ENCODE measurements at regions not wholly inside any gene's neighbourhood (a gene's known extent, or its start where the extent isn't known, plus 50 kb on each side); places are given as distances from the start of the nearest gene placed in this dataset.

DNA sequence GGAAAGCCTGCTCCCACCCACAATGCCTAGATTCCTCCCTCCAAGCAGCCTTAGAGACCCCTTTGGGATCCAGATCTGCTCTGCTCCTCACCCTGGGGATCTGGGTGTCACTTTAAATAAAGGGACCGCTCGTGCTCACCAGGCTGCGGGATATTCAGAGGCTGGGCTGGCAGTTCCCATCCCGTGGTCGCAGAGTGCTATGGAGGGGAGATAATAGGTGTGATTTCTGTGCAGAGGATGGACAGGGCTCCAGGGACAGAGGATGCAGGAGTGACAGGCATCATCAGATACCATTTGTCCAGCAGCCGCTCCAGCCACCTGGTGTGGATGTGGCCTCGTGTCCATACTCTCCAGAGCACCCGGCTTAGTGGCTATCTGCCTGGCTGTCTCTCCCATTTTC lies 415.9 kb upstream of the SULF2 start:
- no peaks in the 10 kb centered on the region for H3K36me3 ChIP-seq
- peak in 1 of 2 experiments; percentile 39 for DNase-seq
- no peaks in the 10 kb centered on the region for H3K9me3 ChIP-seq (replicated peaks)
- no peak overlapping the region for H3K27ac ChIP-seq
- H3K4me1 ChIP-seq = peaks cover 65% of the 10 kb centered on the region
- H3K4me3 ChIP-seq = no peak overlapping the region
- peaks cover 7% of the 10 kb centered on the region for H3K27me3 ChIP-seq

- Histone ChIP-seq H3K27me3 (peaks cover 9% of the 10 kb centered on the region), H3K36me3 (no peaks in the 10 kb centered on the region), H3K9me3 (replicated peaks) (no peaks in the 10 kb centered on the region), H3K4me1 (peaks cover 57% of the 10 kb centered on the region), H3K27ac (no peak overlapping the region), H3K4me3 (no peak overlapping the region)
- DNase-seq = no peak
These were observed 413.7 kb upstream of the SULF2 start for GRCh38 chr20:48198929-48199451.

GRCh38 chr20:48197066-48197465 lies 411.8 kb upstream of the SULF2 start:
- Histone ChIP-seq H3K36me3 (no peaks in the 10 kb centered on the region), H3K27me3 (peaks cover 9% of the 10 kb centered on the region), H3K4me1 (peaks cover 39% of the 10 kb centered on the region), H3K9me3 (replicated peaks) (no peaks in the 10 kb centered on the region), H3K27ac (no peak overlapping the region), H3K4me3 (0 out of 2 replicates have a peak overlapping the region, but pooled peaks have one; percentile 3)
- peak in 1 of 2 experiments; percentile 63 for DNase-seq

DNA sequence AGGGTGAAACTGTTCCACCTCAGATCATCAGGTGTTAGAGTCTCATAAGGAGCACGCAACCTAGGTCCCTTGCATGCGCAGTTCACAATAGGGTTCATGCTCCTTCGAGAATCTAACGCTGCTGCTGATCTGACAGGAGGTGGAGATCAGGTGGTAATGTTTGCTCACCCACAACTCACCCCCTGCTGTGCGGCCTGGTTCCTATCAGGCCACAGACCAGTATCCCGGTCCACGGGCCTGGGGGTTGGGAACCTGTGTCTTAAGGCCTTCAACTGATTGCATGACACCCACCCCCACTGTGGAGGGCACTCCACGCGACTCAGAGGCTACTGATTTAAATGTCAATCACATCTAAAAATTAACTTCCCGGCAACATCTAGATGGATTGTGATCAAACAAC lies 411.2 kb upstream of the SULF2 start:
- peaks cover 9% of the 10 kb centered on the region for H3K27me3 ChIP-seq

DNA sequence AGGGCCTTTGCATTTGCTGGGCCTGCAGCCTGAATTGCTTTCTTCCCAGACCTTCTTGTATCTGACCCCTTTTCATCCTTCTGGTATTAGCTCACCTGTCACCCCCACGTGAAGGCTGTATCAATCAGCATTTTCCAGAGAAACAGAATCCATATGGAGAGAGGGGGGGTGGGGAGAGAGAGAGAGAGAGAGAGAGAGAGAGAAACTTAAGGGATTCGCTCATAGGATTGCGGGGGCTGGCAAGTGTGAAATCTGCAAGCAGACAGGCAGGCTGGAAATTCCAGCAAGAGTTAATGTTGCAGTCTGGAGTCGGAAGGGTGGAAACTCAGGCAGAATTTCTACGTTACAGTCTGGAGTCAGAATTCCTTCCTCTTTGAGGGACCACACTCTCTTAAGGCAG lies 410.7 kb upstream of the SULF2 start:
- Histone ChIP-seq H3K36me3 (no peaks in the 10 kb centered on the region), H3K9me3 (replicated peaks) (no peaks in the 10 kb centered on the region), H3K27ac (no peak overlapping the region), H3K4me1 (peaks cover 34% of the 10 kb centered on the region), H3K4me3 (no peak overlapping the region), H3K27me3 (peaks cover 9% of the 10 kb centered on the region)
- no peak for DNase-seq

More for the DNA sequence above, 411.2 kb upstream of the SULF2 start:
- H3K4me1 ChIP-seq = peaks cover 34% of the 10 kb centered on the region
- no peaks in the 10 kb centered on the region for H3K9me3 ChIP-seq (replicated peaks)
- H3K4me3 ChIP-seq = no peak overlapping the region
- DNase-seq = peak in 1 of 2 experiments; percentile 16
- H3K36me3 ChIP-seq = no peaks in the 10 kb centered on the region
- no peak overlapping the region for H3K27ac ChIP-seq

- Histone ChIP-seq H3K36me3 (no peaks in the 10 kb centered on the region), H3K27ac (no peak overlapping the region), H3K27me3 (peaks cover 9% of the 10 kb centered on the region), H3K4me3 (no peak overlapping the region), H3K4me1 (peaks cover 35% of the 10 kb centered on the region; the same call in 1 of the 2 replicates), H3K9me3 (replicated peaks) (no peaks in the 10 kb centered on the region)
- peak in 1 of 2 experiments; percentile 12 for DNase-seq
These were observed 410.0 kb upstream of the SULF2 start for GRCh38 chr20:48195121-48195870.

DNA sequence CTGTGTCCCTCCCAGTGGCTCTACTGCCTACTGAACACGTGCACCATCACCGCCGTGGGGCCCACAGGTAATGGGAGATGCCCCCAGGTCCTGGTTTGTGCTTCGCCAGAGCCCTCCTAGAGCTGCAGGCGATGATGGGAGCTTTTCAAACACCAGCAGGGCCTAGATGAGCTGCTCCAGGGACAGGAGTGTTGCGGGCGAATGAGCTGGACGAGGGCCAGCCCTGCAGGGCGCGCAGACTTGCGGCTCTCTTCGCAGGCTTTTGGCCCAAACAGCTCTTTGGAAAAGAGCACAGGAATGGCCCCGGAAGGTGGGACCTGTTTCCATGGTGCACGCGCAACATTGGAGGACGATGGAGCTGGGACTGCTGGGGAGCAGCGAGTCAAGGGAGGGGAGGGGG lies 409.3 kb upstream of the SULF2 start:
- Histone ChIP-seq H3K36me3 (no peaks in the 10 kb centered on the region), H3K27me3 (peaks cover 9% of the 10 kb centered on the region), H3K4me3 (no peak overlapping the region), H3K4me1 (peaks cover 35% of the 10 kb centered on the region; the same call in 1 of the 2 replicates), H3K9me3 (replicated peaks) (no peaks in the 10 kb centered on the region), H3K27ac (no peak overlapping the region)
- peak; percentile 56 to 61 for DNase-seq

DNA sequence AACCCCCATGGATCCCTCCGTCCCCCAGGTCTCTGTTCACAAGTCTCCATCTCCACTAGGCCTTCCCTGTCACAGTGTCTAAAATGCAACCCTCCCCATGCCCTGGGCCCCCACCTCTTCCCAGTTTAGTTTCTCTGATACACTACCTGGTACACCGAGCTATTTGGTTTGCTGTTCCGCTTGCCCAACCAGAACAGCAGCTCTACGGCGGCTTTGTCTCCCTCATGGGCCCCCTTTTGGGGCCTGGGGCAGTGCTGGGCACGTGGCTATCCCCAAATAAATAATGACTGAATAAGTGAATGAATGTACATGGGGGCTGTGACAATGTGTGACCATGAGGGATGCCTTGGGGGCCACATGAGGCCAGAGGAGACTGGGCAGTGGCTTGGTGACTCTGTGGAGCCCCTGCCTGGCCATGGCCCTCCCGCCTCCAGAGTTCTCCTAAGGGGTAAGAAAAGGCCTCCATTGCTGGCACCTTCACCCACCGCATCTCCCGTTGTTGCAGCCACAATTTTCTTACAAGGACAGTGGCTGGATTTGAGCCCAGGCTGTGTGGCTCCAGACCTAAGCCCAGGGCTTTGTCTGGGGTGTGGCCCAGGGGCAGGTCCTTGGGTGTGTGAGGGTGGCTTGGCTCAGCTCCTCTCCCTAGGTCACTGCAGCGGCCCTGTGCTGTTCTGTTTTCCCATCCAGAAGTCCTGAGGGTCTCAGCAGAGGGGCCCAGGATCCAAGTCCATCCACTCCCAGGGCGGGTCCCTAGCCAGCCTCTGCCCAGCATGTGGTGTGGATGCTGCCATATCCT lies 408.5 kb upstream of the SULF2 start:
- Histone ChIP-seq H3K4me1 (peaks cover 35% of the 10 kb centered on the region; the same call in 1 of the 2 replicates), H3K9me3 (replicated peaks) (no peaks in the 10 kb centered on the region), H3K27ac (no peak overlapping the region)

GRCh38 chr20:48192109-48192508 lies 406.8 kb upstream of the SULF2 start:
- no peaks in the 10 kb centered on the region; the same call in 1 of the 2 replicates for H3K9me3 ChIP-seq (replicated peaks)
- H3K27ac ChIP-seq = no peak overlapping the region

More for the DNA sequence above, 408.5 kb upstream of the SULF2 start:
- Histone ChIP-seq H3K4me3 (no peak overlapping the region), H3K27me3 (peaks cover 9% of the 10 kb centered on the region), H3K36me3 (no peaks in the 10 kb centered on the region)
- DNase-seq = peak in 1 of 2 experiments; percentile 17

GRCh38 chr20:48191200-48191599 lies 405.9 kb upstream of the SULF2 start:
- DNase-seq = peak in 1 of 2 experiments; percentile 45
- H3K4me1 ChIP-seq = peaks cover 28% of the 10 kb centered on the region; the same call in 1 of the 2 replicates
- no peak overlapping the region for H3K27ac ChIP-seq
- no peak overlapping the region for H3K4me3 ChIP-seq
- no peaks in the 10 kb centered on the region; the same call in 1 of the 2 replicates for H3K9me3 ChIP-seq (replicated peaks)
- H3K27me3 ChIP-seq = peaks cover 1% of the 10 kb centered on the region
- H3K36me3 ChIP-seq = no peaks in the 10 kb centered on the region

More at GRCh38 chr20:48192109-48192508, 406.8 kb upstream of the SULF2 start:
- peaks cover 29% of the 10 kb centered on the region; the same call in 1 of the 2 replicates for H3K4me1 ChIP-seq
- no peak overlapping the region for H3K4me3 ChIP-seq
- no peak for DNase-seq
- H3K36me3 ChIP-seq = no peaks in the 10 kb centered on the region
- H3K27me3 ChIP-seq = peaks cover 9% of the 10 kb centered on the region

GRCh38 chr20:48190757-48191156 lies 405.5 kb upstream of the SULF2 start:
- Histone ChIP-seq H3K4me1 (peaks cover 25% of the 10 kb centered on the region; the same call in 1 of the 2 replicates), H3K9me3 (replicated peaks) (no peaks in the 10 kb centered on the region; the same call in 1 of the 2 replicates), H3K27ac (no peak overlapping the region), H3K27me3 (no peaks in the 10 kb centered on the region; the same call in 1 of the 2 replicates), H3K4me3 (no peak overlapping the region), H3K36me3 (no peaks in the 10 kb centered on the region)
- DNase-seq = no peak

DNA sequence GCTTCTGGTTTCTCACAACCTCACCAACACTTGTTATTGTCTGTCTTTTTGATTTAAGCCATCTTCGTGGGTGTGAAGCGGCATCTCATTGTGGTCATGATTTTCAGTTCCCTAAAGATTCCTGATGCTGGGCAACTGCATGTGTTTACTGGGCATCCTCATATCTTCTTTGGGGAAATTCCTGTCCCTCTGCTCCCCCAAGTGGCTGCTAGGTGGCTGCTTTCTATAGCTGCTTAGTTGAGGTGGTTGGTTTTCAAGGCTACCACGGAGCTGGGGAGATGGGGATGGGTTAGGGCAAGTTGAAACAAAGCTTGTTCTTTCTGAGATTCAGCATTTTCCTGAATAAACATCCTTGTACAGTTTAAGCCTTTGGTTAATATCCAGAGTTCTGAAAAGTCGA lies 403.9 kb upstream of the SULF2 start:
- peak in 1 of 2 experiments; percentile 68 for DNase-seq
- Histone ChIP-seq H3K4me1 (peaks cover 20% of the 10 kb centered on the region), H3K36me3 (no peaks in the 10 kb centered on the region), H3K4me3 (no peak overlapping the region), H3K27me3 (no peaks in the 10 kb centered on the region), H3K27ac (no peak overlapping the region), H3K9me3 (replicated peaks) (no peaks in the 10 kb centered on the region; the same call in 1 of the 2 replicates)

- no peaks in the 10 kb centered on the region; the same call in 1 of the 2 replicates for H3K9me3 ChIP-seq (replicated peaks)
- no peak overlapping the region for H3K27ac ChIP-seq
- peaks cover 28% of the 10 kb centered on the region for H3K4me1 ChIP-seq
- H3K4me3 ChIP-seq = no peak overlapping the region
- no peak for DNase-seq
- H3K27me3 ChIP-seq = no peaks in the 10 kb centered on the region
- H3K36me3 ChIP-seq = no peaks in the 10 kb centered on the region
These were observed 402.6 kb upstream of the SULF2 start for GRCh38 chr20:48187851-48188250.

- no peaks in the 10 kb centered on the region for H3K27me3 ChIP-seq
- H3K9me3 ChIP-seq (replicated peaks) = no peaks in the 10 kb centered on the region; the same call in 1 of the 2 replicates
- H3K4me1 ChIP-seq = peaks cover 28% of the 10 kb centered on the region
- no peak for DNase-seq
- H3K27ac ChIP-seq = no peak overlapping the region
- H3K4me3 ChIP-seq = no peak overlapping the region
- H3K36me3 ChIP-seq = no peaks in the 10 kb centered on the region
These were observed 401.6 kb upstream of the SULF2 start for GRCh38 chr20:48186915-48187314.

All from SJCRH30 (cell line).